ENCODE measurements at regions not wholly inside any gene's neighbourhood (a gene's known extent, or its start where the extent isn't known, plus 50 kb on each side); places are given as distances from the start of the nearest gene placed in this dataset.
A peak's percentile ranks its signal among the peaks of the same experiment; 100 is the strongest.

DNA sequence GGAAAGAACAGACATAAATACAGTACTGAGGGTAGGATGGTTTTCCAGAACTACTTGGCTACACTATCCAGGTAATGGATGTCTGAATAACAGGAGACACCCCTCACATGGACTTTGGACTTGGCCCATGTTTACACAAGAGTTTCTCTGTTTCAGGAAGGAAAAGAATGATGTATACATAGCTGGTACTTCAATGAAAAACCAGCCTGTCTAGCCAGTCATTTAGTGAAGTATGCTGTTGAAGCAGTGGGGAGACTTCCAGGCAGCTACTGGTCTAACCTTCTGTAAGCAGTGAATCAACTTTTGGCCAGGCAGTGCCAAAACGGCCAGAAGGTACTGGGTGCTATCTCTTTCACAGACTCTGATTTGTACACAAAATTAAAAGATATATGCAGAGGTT lies 135.0 kb downstream of the MBL2 start:
- ChIA-PET POLR2A (no interaction called here), CTCF (interaction anchor here (1.6 kb wide), 1 partner anchor 71 kb away, joined by 3 read pairs; no protein-coding TSS in a partner anchor)
- no CpG with 5 or more reads among the region's 1 CpG for WGBS (ENCODE audit: insufficient coverage)
- Histone ChIP-seq H3K27me3 (replicated peaks in 2 of 5; ENCODE audit: control insufficient read depth in 4 of 5, insufficient read depth in 5 of 5, low read length in 4 of 5) (no peaks in the 10 kb centered on the region), H3K4me3 (ENCODE audit: control insufficient read depth in 1 of 7, extremely low read depth in 1 of 7, insufficient read depth in 4 of 7, low read depth in 2 of 7, low read length in 6 of 7) (no peak overlapping the region), H3K9me3 (ENCODE audit: control extremely low read depth in 1 of 5, control insufficient read depth in 4 of 5, insufficient read depth in 2 of 5, low read depth in 1 of 5, low read length in 4 of 5) (no peaks in the 10 kb centered on the region), H3K36me3 (ENCODE audit: control insufficient read depth in 4 of 4, insufficient read depth in 4 of 4, low read length in 3 of 4) (no peaks in the 10 kb centered on the region), H3K27ac (ENCODE audit: insufficient read depth in 1 of 2, low read depth in 1 of 2, low read length in 2 of 2, poor library complexity in 1 of 2, severe bottlenecking in 2 of 2) (no peak overlapping the region), H3K4me1 (ENCODE audit: control extremely low read depth in 1 of 4, control insufficient read depth in 4 of 4, insufficient read depth in 4 of 4, low read length in 3 of 4) (peaks cover 0 to 22% (median 9%) of the 10 kb centered on the region in 4 experiments)
- no peak for DNase-seq

DNA sequence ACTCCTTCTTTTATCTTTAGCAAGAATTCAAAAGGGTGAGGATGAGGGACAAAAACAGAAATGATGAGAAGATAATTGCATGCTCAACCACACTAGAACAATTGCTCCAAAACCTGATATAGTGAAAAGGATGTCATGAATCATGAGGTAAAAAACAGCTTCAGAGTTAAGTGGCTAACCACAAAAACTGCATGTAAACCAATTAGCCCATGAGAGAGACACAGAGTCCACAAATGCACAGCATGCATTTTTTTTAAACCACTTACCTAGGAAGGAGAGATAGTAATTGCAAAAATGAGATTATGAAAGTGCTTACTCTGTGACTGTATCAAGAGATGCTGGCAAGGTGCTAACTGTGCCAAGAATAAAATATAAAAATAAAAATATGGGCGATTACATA lies 132.9 kb downstream of the MBL2 start:
- H3K27me3 ChIP-seq (replicated peaks in 2 of 5; ENCODE audit: control insufficient read depth in 4 of 5, insufficient read depth in 5 of 5, low read length in 4 of 5): no peaks in the 10 kb centered on the region
- CTCF ChIA-PET: no interaction called here
- no CpG with 5 or more reads among the region's 1 CpG for WGBS (ENCODE audit: insufficient coverage)

DNA sequence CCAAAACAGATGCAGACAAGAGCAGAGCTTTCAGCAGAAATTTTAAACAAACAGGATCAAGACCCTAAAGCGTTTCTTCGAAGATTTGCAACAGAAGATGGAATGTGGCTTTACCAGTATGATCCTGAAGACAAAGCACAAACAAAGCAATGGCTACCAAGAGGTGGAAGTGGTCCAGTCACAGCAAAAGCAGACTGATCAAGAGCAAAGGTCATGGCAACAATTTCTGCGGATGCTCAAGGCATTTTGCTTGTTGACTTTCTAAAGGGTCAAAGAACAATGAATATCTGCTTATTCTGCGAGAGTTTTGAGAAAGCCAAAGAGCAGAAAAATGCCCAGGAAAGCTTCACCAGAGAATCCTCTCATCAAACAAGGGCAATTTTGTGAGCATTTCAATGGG lies 130.4 kb downstream of the MBL2 start:
- ChIA-PET CTCF (interaction anchor here (0.7 to 7.4 kb wide), 2 partner anchors 15 to 137 kb away, joined by 3 to 107 read pairs; no protein-coding TSS in a partner anchor), POLR2A (no interaction called here)
- no peak overlapping the region for H3K27ac ChIP-seq (ENCODE audit: insufficient read depth in 1 of 2, low read depth in 1 of 2, low read length in 2 of 2, poor library complexity in 1 of 2, severe bottlenecking in 2 of 2)
- H3K9me3 ChIP-seq (ENCODE audit: control extremely low read depth in 1 of 5, control insufficient read depth in 4 of 5, insufficient read depth in 2 of 5, low read depth in 1 of 5, low read length in 4 of 5): no peaks in the 10 kb centered on the region
- no peaks in the 10 kb centered on the region for H3K27me3 ChIP-seq (replicated peaks in 2 of 5; ENCODE audit: control insufficient read depth in 4 of 5, insufficient read depth in 5 of 5, low read length in 4 of 5)
- H3K36me3 ChIP-seq (ENCODE audit: control insufficient read depth in 4 of 4, insufficient read depth in 4 of 4, low read length in 3 of 4): no peaks in the 10 kb centered on the region
- peaks cover 0 to 11% (median 3%) of the 10 kb centered on the region in 4 experiments for H3K4me1 ChIP-seq (ENCODE audit: control extremely low read depth in 1 of 4, control insufficient read depth in 4 of 4, insufficient read depth in 4 of 4, low read length in 3 of 4)
- no peak for DNase-seq
- WGBS (ENCODE audit: insufficient coverage): 66% methylated on average over 4 of the region's 4 CpGs
- no peak overlapping the region for H3K4me3 ChIP-seq (ENCODE audit: control insufficient read depth in 1 of 7, extremely low read depth in 1 of 7, insufficient read depth in 4 of 7, low read depth in 2 of 7, low read length in 6 of 7)

More for the DNA sequence above, 132.9 kb downstream of the MBL2 start:
- Histone ChIP-seq H3K36me3 (ENCODE audit: control insufficient read depth in 4 of 4, insufficient read depth in 4 of 4, low read length in 3 of 4) (no peaks in the 10 kb centered on the region), H3K4me3 (ENCODE audit: control insufficient read depth in 1 of 7, extremely low read depth in 1 of 7, insufficient read depth in 4 of 7, low read depth in 2 of 7, low read length in 6 of 7) (no peak overlapping the region), H3K9me3 (ENCODE audit: control extremely low read depth in 1 of 5, control insufficient read depth in 4 of 5, insufficient read depth in 2 of 5, low read depth in 1 of 5, low read length in 4 of 5) (no peaks in the 10 kb centered on the region), H3K27ac (ENCODE audit: insufficient read depth in 1 of 2, low read depth in 1 of 2, low read length in 2 of 2, poor library complexity in 1 of 2, severe bottlenecking in 2 of 2) (no peak overlapping the region), H3K4me1 (ENCODE audit: control extremely low read depth in 1 of 4, control insufficient read depth in 4 of 4, insufficient read depth in 4 of 4, low read length in 3 of 4) (peaks cover 0 to 11% (median 3%) of the 10 kb centered on the region in 4 experiments)
- peak in 2 of 3 donors; percentile 52 to 66 for DNase-seq
- POLR2A ChIA-PET: no interaction called here

DNA sequence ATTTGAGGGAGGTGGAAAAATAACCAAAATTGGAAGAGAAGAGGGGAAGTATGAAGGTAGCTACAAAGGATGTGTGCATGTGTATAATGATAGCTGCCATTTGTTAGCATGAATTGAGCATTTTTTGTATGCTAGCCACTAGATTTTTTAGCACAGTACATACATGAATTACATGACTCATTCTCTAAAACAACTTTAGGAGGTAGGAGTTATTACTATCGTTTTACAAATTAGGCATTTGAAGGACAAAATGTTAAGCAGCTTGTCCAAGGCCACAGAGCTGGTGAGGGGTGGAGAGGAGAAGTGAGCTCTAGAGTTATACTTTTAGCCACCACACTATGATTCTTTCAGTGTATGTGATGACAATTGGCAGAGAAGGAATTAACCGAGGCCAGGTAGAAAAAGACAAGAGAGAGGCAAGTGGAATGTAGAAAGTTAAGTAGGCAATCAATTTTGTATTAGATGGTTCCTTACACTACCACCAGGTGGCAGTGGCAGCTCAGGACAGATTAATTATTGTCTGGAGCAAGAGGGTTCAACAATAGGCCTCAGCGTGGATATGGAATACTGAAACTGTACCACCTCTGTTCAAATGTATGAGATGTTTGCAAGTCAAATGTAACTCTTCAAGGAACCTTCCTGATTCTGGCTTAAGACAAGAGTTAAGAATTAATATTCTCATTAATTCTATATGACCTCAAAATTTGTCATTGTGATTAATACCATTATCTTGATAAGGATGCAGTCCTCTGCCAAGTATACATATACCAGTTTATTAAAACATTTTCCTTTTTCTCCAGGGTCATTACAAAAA lies 128.0 kb downstream of the MBL2 start:
- H3K9me3 ChIP-seq (ENCODE audit: control extremely low read depth in 1 of 5, control insufficient read depth in 4 of 5, insufficient read depth in 2 of 5, low read depth in 1 of 5, low read length in 4 of 5): no peaks in the 10 kb centered on the region
- DNase-seq: peak; percentile 45 to 70 (median 63)
- peaks cover 0 to 5% (median 0%) of the 10 kb centered on the region in 5 experiments for H3K27me3 ChIP-seq (replicated peaks in 2 of 5; ENCODE audit: control insufficient read depth in 4 of 5, insufficient read depth in 5 of 5, low read length in 4 of 5)
- no peaks in the 10 kb centered on the region for H3K36me3 ChIP-seq (ENCODE audit: control insufficient read depth in 4 of 4, insufficient read depth in 4 of 4, low read length in 3 of 4)
- no CpG with 5 or more reads among the region's 3 CpGs for WGBS (ENCODE audit: insufficient coverage)
- ChIA-PET CTCF (interaction anchor here (0.9 to 7.4 kb wide), 20 partner anchors 10 to 139 kb away, joined by 3 to 107 read pairs (median 6); no protein-coding TSS in a partner anchor), POLR2A (interaction anchor here (0.6 kb wide), 1 partner anchor 50 kb away, joined by 3 read pairs; no protein-coding TSS in a partner anchor)
- H3K4me3 ChIP-seq (ENCODE audit: control insufficient read depth in 1 of 7, extremely low read depth in 1 of 7, insufficient read depth in 4 of 7, low read depth in 2 of 7, low read length in 6 of 7): no peak overlapping the region
- peaks cover 0 to 7% (median 3%) of the 10 kb centered on the region in 4 experiments for H3K4me1 ChIP-seq (ENCODE audit: control extremely low read depth in 1 of 4, control insufficient read depth in 4 of 4, insufficient read depth in 4 of 4, low read length in 3 of 4)
- no peak overlapping the region for H3K27ac ChIP-seq (ENCODE audit: insufficient read depth in 1 of 2, low read depth in 1 of 2, low read length in 2 of 2, poor library complexity in 1 of 2, severe bottlenecking in 2 of 2)

DNA sequence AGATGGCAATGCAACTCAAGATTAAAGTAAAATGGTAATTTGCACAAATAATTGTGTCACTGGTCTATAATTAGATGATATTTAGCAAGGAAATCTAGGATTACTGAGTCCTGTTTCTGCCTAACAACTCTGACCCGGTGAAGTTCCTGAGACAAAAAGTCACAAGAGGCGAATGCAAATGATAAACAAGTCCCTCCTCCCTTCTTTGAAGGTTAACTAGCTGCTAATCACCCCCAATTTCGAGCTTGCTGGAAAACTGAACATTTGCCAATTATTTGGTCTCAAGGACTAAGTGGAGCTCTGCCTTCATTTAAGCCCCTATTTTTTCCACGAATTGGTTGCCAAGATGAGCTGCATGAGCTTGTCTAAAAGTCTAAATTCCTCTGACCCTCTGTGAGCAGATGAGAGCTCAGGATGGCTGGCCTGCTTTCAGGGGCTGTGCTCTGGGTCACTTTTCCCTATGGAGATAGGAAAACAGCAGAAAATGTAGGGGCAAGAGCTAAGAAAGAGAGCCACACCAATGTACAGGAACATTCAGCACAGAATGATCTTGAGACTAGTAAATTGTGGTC lies 127.3 kb downstream of the MBL2 start:
- CTCF ChIA-PET: interaction anchor here (0.6 to 7.4 kb wide), 16 partner anchors 10 to 134 kb away, joined by 3 to 107 read pairs (median 6); no protein-coding TSS in a partner anchor
- WGBS (ENCODE audit: insufficient coverage): 91% methylated on average over 4 of the region's 4 CpGs
- no peak overlapping the region for H3K27ac ChIP-seq (ENCODE audit: insufficient read depth in 1 of 2, low read depth in 1 of 2, low read length in 2 of 2, poor library complexity in 1 of 2, severe bottlenecking in 2 of 2)
- no peaks in the 10 kb centered on the region for H3K9me3 ChIP-seq (ENCODE audit: control extremely low read depth in 1 of 5, control insufficient read depth in 4 of 5, insufficient read depth in 2 of 5, low read depth in 1 of 5, low read length in 4 of 5)
- no peak for DNase-seq
- H3K4me3 ChIP-seq (ENCODE audit: control insufficient read depth in 1 of 7, extremely low read depth in 1 of 7, insufficient read depth in 4 of 7, low read depth in 2 of 7, low read length in 6 of 7): no peak overlapping the region
- H3K36me3 ChIP-seq (ENCODE audit: control insufficient read depth in 4 of 4, insufficient read depth in 4 of 4, low read length in 3 of 4): no peaks in the 10 kb centered on the region
- POLR2A ChIA-PET: no interaction called here
- H3K4me1 ChIP-seq (ENCODE audit: control extremely low read depth in 1 of 4, control insufficient read depth in 4 of 4, insufficient read depth in 4 of 4, low read length in 3 of 4): no peaks in the 10 kb centered on the region
- H3K27me3 ChIP-seq (replicated peaks in 2 of 5; ENCODE audit: control insufficient read depth in 4 of 5, insufficient read depth in 5 of 5, low read length in 4 of 5): peaks cover 0 to 7% (median 0%) of the 10 kb centered on the region in 5 experiments

DNA sequence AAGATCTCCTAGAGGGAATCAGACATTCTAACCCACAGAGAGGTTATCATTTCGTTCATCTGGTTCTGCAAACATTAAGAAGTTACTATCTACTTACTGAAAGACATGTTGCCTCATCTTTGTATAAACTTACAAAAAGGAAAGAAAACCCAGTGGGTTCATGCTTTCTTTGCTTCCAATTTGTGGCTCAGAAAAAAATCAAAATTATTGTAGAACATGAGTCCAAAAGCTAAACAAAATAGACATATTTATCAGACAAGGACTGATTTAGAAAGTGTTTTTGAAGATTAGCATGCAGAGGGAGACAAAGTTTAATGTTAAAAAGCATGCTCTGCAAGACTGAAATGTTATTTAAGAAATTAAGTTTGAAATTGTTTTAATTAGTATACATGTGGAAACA lies 123.1 kb downstream of the MBL2 start:
- Histone ChIP-seq H3K27ac (ENCODE audit: insufficient read depth in 1 of 2, low read depth in 1 of 2, low read length in 2 of 2, poor library complexity in 1 of 2, severe bottlenecking in 2 of 2) (no peak overlapping the region), H3K4me1 (ENCODE audit: control extremely low read depth in 1 of 4, control insufficient read depth in 4 of 4, insufficient read depth in 4 of 4, low read length in 3 of 4) (peaks cover 7 to 15% (median 11%) of the 10 kb centered on the region in 4 experiments), H3K4me3 (ENCODE audit: control insufficient read depth in 1 of 7, extremely low read depth in 1 of 7, insufficient read depth in 4 of 7, low read depth in 2 of 7, low read length in 6 of 7) (no peak overlapping the region), H3K27me3 (replicated peaks in 2 of 5; ENCODE audit: control insufficient read depth in 4 of 5, insufficient read depth in 5 of 5, low read length in 4 of 5) (peaks cover 0 to 10% (median 10%) of the 10 kb centered on the region in 5 experiments), H3K9me3 (ENCODE audit: control extremely low read depth in 1 of 5, control insufficient read depth in 4 of 5, insufficient read depth in 2 of 5, low read depth in 1 of 5, low read length in 4 of 5) (no peaks in the 10 kb centered on the region), H3K36me3 (ENCODE audit: control insufficient read depth in 4 of 4, insufficient read depth in 4 of 4, low read length in 3 of 4) (no peaks in the 10 kb centered on the region)
- DNase-seq: no peak
- ChIA-PET CTCF (no interaction called here), POLR2A (no interaction called here)
- 80% methylated on average over 1 of the region's 1 CpG for WGBS (ENCODE audit: insufficient coverage)

DNA sequence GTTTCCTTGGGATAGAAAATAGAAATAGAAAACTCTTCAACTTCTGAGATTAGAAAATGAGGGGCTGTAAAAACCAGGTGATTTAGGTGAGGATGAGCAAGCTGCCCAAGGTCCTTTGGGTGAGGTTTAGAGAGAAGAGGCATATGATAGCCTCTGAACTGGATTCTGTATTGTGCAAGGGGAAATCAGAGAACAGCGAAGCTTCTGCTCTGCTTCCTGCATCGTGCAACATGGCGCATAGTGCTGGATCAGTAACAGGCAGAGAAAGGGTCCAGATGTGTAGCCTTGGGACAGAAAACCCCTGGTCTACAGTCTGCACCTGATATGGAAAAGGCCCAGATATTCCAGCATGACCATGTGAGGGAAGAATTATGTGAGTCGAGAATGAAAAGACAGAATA lies 121.7 kb downstream of the MBL2 start:
- CTCF ChIA-PET: interaction anchor here (0.9 kb wide), 2 partner anchors 12 to 89 kb away, joined by 3 read pairs; no protein-coding TSS in a partner anchor
- DNase-seq: no peak
- POLR2A ChIA-PET: no interaction called here
- Histone ChIP-seq H3K27ac (ENCODE audit: insufficient read depth in 1 of 2, low read depth in 1 of 2, low read length in 2 of 2, poor library complexity in 1 of 2, severe bottlenecking in 2 of 2) (no peak overlapping the region), H3K36me3 (ENCODE audit: control insufficient read depth in 4 of 4, insufficient read depth in 4 of 4, low read length in 3 of 4) (no peaks in the 10 kb centered on the region), H3K9me3 (ENCODE audit: control extremely low read depth in 1 of 5, control insufficient read depth in 4 of 5, insufficient read depth in 2 of 5, low read depth in 1 of 5, low read length in 4 of 5) (no peaks in the 10 kb centered on the region), H3K27me3 (replicated peaks in 2 of 5; ENCODE audit: control insufficient read depth in 4 of 5, insufficient read depth in 5 of 5, low read length in 4 of 5) (peaks cover 0 to 10% (median 10%) of the 10 kb centered on the region in 5 experiments), H3K4me1 (ENCODE audit: control extremely low read depth in 1 of 4, control insufficient read depth in 4 of 4, insufficient read depth in 4 of 4, low read length in 3 of 4) (peaks cover 7 to 15% (median 11%) of the 10 kb centered on the region in 4 experiments), H3K4me3 (ENCODE audit: control insufficient read depth in 1 of 7, extremely low read depth in 1 of 7, insufficient read depth in 4 of 7, low read depth in 2 of 7, low read length in 6 of 7) (no peak overlapping the region)
- 91% methylated on average over 4 of the region's 4 CpGs for WGBS (ENCODE audit: insufficient coverage)
